ENCODE measurements at regions not wholly inside any gene's neighbourhood (a gene's known extent, or its start where the extent isn't known, plus 50 kb on each side); places are given as distances from the start of the nearest gene placed in this dataset.

GRCh38 chr3:81439108-81439507, 322.3 kb downstream of the GBE1 start:
- TF ChIP-seq CTCF (IDR thresholded peaks at IDR 0.05) (no peak), ZFX (IDR thresholded peaks at IDR 0.05; ENCODE audit: borderline replicate concordance) (no peak)
- no peak overlapping the region for H3K27ac ChIP-seq

GRCh38 chr3:81437683-81438082, 323.8 kb downstream of the GBE1 start:
- H3K27ac ChIP-seq, result no peak overlapping the region
- no peak for TF ChIP-seq CTCF (IDR thresholded peaks at IDR 0.05)
- no peak for TF ChIP-seq ZFX (IDR thresholded peaks at IDR 0.05; ENCODE audit: borderline replicate concordance)

- no peak overlapping the region for H3K27ac ChIP-seq
- TF ChIP-seq ZFX (IDR thresholded peaks at IDR 0.05; ENCODE audit: borderline replicate concordance) (no peak), CTCF (IDR thresholded peaks at IDR 0.05) (no peak)
Observed at GRCh38 chr3:81436182-81436581, 325.3 kb downstream of the GBE1 start.

GRCh38 chr3:81435050-81435449, 326.4 kb downstream of the GBE1 start:
- TF ChIP-seq ZFX (IDR thresholded peaks at IDR 0.05; ENCODE audit: borderline replicate concordance) (no peak), CTCF (IDR thresholded peaks at IDR 0.05) (no peak)
- no peak overlapping the region for H3K27ac ChIP-seq

GRCh38 chr3:81434161-81434560, 327.3 kb downstream of the GBE1 start:
- TF ChIP-seq ZFX (IDR thresholded peaks at IDR 0.05; ENCODE audit: borderline replicate concordance) (no peak), CTCF (IDR thresholded peaks at IDR 0.05) (no peak)
- H3K27ac ChIP-seq, result no peak overlapping the region

- H3K27ac ChIP-seq, result no peak overlapping the region
- no peak for TF ChIP-seq CTCF (IDR thresholded peaks at IDR 0.05)
- no peak for TF ChIP-seq ZFX (IDR thresholded peaks at IDR 0.05; ENCODE audit: borderline replicate concordance)
Observed at GRCh38 chr3:81433675-81434074, 327.8 kb downstream of the GBE1 start.

- H3K27ac ChIP-seq, result no peak overlapping the region
- TF ChIP-seq ZFX (IDR thresholded peaks at IDR 0.05; ENCODE audit: borderline replicate concordance) (no peak), CTCF (IDR thresholded peaks at IDR 0.05) (no peak)
Observed at GRCh38 chr3:81432456-81432855, 329.0 kb downstream of the GBE1 start.

Data from 22Rv1 (cell line).